Fibroblast of the aortic adventitia (primary cell): ENCODE measurements at regions not wholly inside any gene's neighbourhood (a gene's known extent, or its start where the extent isn't known, plus 50 kb on each side); places are given as distances from the start of the nearest gene placed in this dataset.

Experiments used
- DNase-seq: peaks from one replicate; pipeline ENCODE4 v3.0.0-alpha.2; 2010; ENCODE audit warnings: low read depth
- H3K4me3 ChIP-seq: 2 replicates; pipeline ENCODE4 v1.5.1; 2011; ENCODE audit warnings: low read depth, mild to moderate bottlenecking, control low read depth, low read length, moderate library complexity
- CTCF ChIP-seq: IDR thresholded peaks from 2 replicates; pipeline ENCODE4 v1.5.1; 2011; ENCODE audit warnings: mild to moderate bottlenecking, low read length, control low read depth, inconsistent platforms; ENCODE audit not compliant: insufficient read depth

- no peak overlapping the region for H3K4me3 ChIP-seq
- TF ChIP-seq CTCF, result no peak
- no peak for DNase-seq
Observed at GRCh38 chr2:164285576-164285975, 335.7 kb downstream of the GRB14 start.

GRCh38 chr2:164281896-164282295, 339.4 kb downstream of the GRB14 start:
- no peak overlapping the region for H3K4me3 ChIP-seq
- no peak for DNase-seq

GRCh38 chr2:164275659-164276058, 345.6 kb downstream of the GRB14 start:
- no peak for DNase-seq

More at GRCh38 chr2:164281896-164282295, 339.4 kb downstream of the GRB14 start:
- no peak for TF ChIP-seq CTCF

GRCh38 chr2:164260506-164260905, 360.8 kb downstream of the GRB14 start:
- H3K4me3 ChIP-seq, result no peak overlapping the region
- peak; percentile 37 for DNase-seq
- no peak for TF ChIP-seq CTCF

More at GRCh38 chr2:164275659-164276058, 345.6 kb downstream of the GRB14 start:
- TF ChIP-seq CTCF, result no peak
- no peak overlapping the region for H3K4me3 ChIP-seq

GRCh38 chr2:164257742-164258141, 363.5 kb downstream of the GRB14 start:
- no peak overlapping the region for H3K4me3 ChIP-seq
- TF ChIP-seq CTCF, result no peak
- peak; percentile 4 for DNase-seq

GRCh38 chr2:164252568-164253287, 368.6 kb downstream of the GRB14 start:
- no peak overlapping the region for H3K4me3 ChIP-seq
- DNase-seq, result no peak
- TF ChIP-seq CTCF, result no peak

GRCh38 chr2:164243315-164243714, 378.0 kb downstream of the GRB14 start:
- DNase-seq, result no peak
- TF ChIP-seq CTCF, result no peak
- no peak overlapping the region for H3K4me3 ChIP-seq
